NCI-H2107 treated with DMSO at 0.1 percent for 48 hours (cell line): ENCODE measurements at regions not wholly inside any gene's neighbourhood (a gene's known extent, or its start where the extent isn't known, plus 50 kb on each side); places are given as distances from the start of the nearest gene placed in this dataset.
"Not testable (repeated sequence)": the region's sequence is repeated elsewhere in the genome, so short reads cannot be mapped to it uniquely, and the experiment has no call there.

ENCODE experiments used
- DNase-seq: peaks from one replicate; lab custom pipeline; 2025; ENCODE audit not compliant: unreplicated experiment; lab: John Stamatoyannopoulos, UW

GRCh38 chr7:20519645-20520044 is 95.8 kb upstream of the ABCB5 start:
- no peak for DNase-seq

GRCh38 chr7:20520530-20520929 is 94.9 kb upstream of the ABCB5 start:
- DNase-seq, result no peak

GRCh38 chr7:20521243-20521642 is 94.2 kb upstream of the ABCB5 start:
- no peak for DNase-seq

- DNase-seq, result no peak
Observed at GRCh38 chr7:20529260-20529659, 86.2 kb upstream of the ABCB5 start.

- DNase-seq, result no peak
Observed at GRCh38 chr7:20532890-20533289, 82.6 kb upstream of the ABCB5 start.

- DNase-seq, result no peak
Observed at GRCh38 chr7:20534543-20534942, 80.9 kb upstream of the ABCB5 start.

- DNase-seq, result no peak
Observed at GRCh38 chr7:20535541-20535940, 79.9 kb upstream of the ABCB5 start.

GRCh38 chr7:20539201-20539600 is 76.3 kb upstream of the ABCB5 start:
- no peak for DNase-seq

GRCh38 chr7:20541608-20542349 is 73.7 kb upstream of the ABCB5 start:
- no peak for DNase-seq

GRCh38 chr7:20542594-20542993 is 72.9 kb upstream of the ABCB5 start:
- DNase-seq, result no peak

- no peak for DNase-seq
Observed at GRCh38 chr7:20543500-20543899, 72.0 kb upstream of the ABCB5 start.

- no peak for DNase-seq
Observed at GRCh38 chr7:20545016-20545415, 70.5 kb upstream of the ABCB5 start.

GRCh38 chr7:20546958-20547357 is 68.5 kb upstream of the ABCB5 start:
- DNase-seq, result not testable (repeated sequence)

GRCh38 chr7:20554072-20554471 is 61.4 kb upstream of the ABCB5 start:
- no peak for DNase-seq

GRCh38 chr7:20556091-20556490 is 59.4 kb upstream of the ABCB5 start:
- DNase-seq, result no peak

GRCh38 chr7:20557116-20557515 is 58.4 kb upstream of the ABCB5 start:
- DNase-seq, result no peak

- no peak for DNase-seq
Observed at GRCh38 chr7:20558963-20559716, 56.3 kb upstream of the ABCB5 start.

GRCh38 chr7:20559883-20560282 is 55.6 kb upstream of the ABCB5 start:
- DNase-seq, result no peak

- no peak for DNase-seq
Observed at GRCh38 chr7:20560325-20561180, 54.9 kb upstream of the ABCB5 start.

- DNase-seq, result no peak
Observed at GRCh38 chr7:20561466-20561865, 54.0 kb upstream of the ABCB5 start.

- DNase-seq, result no peak
Observed at GRCh38 chr7:20561908-20562307, 53.6 kb upstream of the ABCB5 start.

GRCh38 chr7:20562461-20562860 is 53.0 kb upstream of the ABCB5 start:
- DNase-seq, result no peak
